ENCODE measurements at regions not wholly inside any gene's neighbourhood (a gene's known extent, or its start where the extent isn't known, plus 50 kb on each side); places are given as distances from the start of the nearest gene placed in this dataset.
"Not testable (repeated sequence)": the region's sequence is repeated elsewhere in the genome, so short reads cannot be mapped to it uniquely, and the experiment has no call there.

DNA sequence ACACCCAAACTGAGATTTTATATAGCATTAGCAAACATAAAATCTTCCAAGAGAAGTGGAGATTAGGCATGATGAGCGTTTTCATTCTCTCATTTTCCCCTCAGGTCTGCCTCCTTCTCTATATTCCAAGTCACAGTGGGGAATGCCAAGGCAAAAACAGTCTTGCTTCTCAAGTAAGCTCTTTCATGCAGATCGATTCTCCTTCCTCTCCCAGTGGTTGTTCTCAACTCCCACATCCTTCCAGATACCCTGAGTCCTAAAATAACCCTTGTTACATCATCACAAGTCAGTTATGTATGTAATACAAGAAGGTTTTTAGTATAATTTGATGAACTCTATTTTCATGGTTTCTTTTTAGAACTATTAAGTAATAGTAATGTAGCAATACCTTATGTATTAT, 150.6 kb downstream of the TXNL1 start:
- DNase-seq: no peak

DNA sequence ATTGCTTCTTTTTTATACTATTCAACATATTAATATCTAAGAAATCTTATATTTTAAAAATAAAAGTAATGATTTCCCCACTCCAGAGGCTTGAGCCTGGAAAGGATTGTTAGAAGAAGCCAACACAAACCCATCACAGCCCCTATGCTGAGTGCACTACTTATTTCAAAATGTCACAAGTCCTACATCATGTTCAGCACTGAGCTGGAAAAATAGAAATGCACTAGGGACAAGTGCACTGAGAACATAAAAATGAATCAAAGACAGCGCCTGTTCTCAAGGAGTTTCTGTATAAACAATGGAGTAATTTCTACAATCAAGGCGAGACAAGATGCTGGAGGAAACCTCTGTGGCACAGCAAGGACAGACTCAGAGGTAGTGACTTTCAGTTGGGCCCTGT, 155.0 kb downstream of the TXNL1 start:
- no peak for DNase-seq

- not testable (repeated sequence) for DNase-seq
These were observed 155.6 kb downstream of the TXNL1 start for GRCh38 chr18:56482813-56483212.

GRCh38 chr18:56481751-56482150, 156.6 kb downstream of the TXNL1 start:
- no peak for DNase-seq

GRCh38 chr18:56479841-56480240, 158.6 kb downstream of the TXNL1 start:
- DNase-seq: no peak

- DNase-seq: no peak
These were observed 163.1 kb downstream of the TXNL1 start for GRCh38 chr18:56475250-56475649.

DNA sequence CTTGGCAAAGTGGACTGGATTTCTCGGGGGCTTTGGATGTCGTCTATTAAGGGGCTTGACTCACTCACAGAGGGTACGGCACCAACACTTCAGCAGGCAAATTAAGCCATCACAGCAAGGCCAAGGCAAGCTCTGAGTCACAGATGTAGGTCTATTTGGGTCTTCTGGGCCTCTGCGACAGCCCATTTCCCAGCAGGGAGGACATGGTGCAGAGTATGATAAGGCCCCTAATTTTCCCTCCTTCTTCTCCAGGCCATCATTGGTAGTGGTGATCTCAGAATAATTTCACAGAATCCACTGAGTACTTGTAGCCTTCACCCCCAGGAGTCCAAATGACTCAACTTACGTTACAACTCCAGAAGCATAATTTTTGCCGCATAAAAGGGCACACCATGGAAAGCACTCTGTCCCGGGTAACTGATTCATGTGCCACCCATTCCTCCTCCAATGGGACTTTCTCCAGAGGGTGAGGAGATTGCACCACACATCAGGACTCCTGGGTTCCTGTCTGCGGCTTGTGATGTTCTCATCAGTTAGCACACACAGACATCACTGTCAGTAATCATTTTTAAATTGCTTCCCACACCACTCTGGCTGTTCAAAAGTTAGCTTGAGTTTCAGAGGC, 164.9 kb downstream of the TXNL1 start:
- DNase-seq: no peak

DNA sequence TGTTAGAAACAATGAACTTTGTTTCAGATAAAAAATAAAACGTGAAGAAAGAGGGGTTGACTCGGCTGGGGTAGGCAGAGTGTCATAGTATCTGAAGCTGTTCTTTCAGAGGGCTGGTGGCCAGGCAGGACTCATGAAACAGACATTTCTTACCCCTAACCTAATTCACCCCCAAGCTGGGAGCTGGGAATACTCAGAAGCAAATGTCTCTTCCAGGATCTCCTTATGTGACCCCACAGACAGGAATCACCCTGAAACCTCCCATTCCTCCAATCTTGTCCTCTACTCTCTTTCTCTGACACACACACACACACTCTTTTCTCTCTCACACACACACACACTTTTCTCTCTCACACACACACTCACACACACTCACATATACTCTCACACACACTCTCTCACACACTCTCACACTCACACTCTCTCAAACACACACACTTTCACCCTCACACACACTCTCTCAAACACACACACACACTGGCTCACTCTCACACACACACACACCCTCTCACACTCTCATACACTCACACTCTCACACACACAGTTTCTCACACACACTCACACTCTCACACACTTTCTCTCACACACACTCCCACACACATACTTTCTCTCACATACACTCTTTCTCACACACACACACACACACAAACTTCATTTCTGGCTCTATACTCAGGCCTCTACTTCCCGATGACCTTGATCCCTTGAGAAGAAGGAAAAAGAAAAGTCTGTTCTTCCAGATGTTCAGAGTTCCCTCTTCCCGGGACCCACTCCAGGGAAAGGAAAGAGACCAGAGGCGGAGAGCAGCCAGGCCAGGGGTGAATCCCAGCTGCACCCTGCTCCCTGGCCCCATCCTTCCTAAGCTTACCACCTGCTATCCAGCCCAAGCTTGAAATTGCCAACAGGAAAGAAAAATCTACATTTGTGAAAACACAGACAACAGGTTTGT, 167.7 kb downstream of the TXNL1 start:
- DNase-seq: no peak

- no peak for DNase-seq
These were observed 168.8 kb downstream of the TXNL1 start for GRCh38 chr18:56469582-56469981.

GRCh38 chr18:56468396-56468795, 170.0 kb downstream of the TXNL1 start:
- no peak for DNase-seq

- no peak for DNase-seq
These were observed 176.1 kb downstream of the TXNL1 start for GRCh38 chr18:56462276-56462675.

GRCh38 chr18:56461151-56461550, 177.2 kb downstream of the TXNL1 start:
- no peak for DNase-seq

DNA sequence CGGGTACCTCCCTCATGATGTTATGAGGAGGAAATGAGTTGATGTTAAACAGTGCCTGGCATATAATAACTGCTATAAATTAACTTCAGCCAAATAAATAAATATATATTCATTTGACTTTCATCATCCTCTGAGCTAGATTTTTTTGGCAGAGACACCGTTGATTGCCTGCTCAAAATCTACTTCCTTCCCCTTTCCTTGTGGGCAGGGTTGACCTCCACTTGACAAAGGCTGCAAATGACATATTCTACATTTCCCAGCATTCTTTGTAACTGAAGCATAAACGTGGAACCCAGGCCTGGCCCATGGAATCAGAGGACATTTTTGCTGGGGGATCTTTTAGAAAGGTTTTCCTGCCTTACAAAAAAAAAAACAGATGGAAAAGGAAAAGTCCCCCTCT, 177.8 kb downstream of the TXNL1 start:
- no peak for DNase-seq

GRCh38 chr18:56458770-56459712, 179.4 kb downstream of the TXNL1 start:
- DNase-seq: no peak

- no peak for DNase-seq
These were observed 182.5 kb downstream of the TXNL1 start for GRCh38 chr18:56455874-56456273.

DNA sequence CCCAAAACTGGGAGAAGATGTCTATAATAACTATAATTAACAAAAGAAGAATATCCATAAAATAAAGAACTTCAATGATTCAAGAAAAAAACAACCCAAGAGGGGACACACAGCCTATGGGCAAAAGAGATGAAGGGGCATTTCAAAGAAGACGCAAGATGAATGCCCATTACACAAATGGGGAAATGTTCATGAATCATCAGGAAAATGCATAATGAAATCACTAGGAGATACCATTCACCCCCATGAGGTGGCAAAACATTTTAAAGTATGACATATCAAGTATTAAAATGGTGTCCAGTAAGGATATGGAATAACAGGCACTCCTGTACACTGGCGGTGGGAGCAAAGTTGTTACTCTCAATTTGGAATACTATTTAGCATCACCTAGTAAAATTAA, 183.3 kb downstream of the TXNL1 start:
- DNase-seq: no peak

DNA sequence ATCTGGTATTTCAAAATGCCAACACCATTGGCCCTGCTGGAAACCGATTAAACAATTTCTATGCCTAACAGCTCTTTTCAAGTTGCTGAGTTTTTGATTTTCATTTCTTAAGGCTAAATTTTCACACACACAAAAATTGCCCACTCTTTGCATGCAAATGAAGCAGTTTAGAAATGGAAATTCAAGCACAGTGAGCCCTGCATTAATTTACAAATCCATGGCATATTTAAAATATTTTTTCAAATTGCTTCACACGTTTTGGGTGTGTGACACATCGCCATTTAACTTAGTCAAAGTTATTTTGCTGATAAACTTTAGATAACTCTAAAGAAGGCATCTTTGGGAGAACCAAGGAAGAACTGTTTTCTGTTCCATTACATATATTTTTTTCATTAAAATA, 184.8 kb downstream of the TXNL1 start:
- DNase-seq: no peak

DNA sequence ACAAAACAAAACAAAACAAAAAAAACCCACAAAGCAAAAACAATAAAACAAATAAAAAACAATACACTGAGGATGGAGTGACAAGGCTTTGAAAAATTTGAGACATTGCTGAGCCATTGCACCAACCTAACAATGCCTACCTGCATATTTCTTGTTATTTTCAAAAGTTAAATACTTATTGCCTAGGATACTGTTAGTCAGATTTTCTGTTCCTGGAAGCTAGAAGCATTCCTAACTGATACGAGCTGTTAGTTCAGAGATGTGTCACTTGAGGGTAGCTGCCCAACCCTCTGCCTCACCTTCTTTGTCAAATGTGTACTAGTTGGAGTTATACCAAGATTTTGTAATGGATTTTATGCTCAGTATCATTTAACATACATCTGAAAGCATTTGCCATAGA, 187.2 kb downstream of the TXNL1 start:
- no peak for DNase-seq

DNA sequence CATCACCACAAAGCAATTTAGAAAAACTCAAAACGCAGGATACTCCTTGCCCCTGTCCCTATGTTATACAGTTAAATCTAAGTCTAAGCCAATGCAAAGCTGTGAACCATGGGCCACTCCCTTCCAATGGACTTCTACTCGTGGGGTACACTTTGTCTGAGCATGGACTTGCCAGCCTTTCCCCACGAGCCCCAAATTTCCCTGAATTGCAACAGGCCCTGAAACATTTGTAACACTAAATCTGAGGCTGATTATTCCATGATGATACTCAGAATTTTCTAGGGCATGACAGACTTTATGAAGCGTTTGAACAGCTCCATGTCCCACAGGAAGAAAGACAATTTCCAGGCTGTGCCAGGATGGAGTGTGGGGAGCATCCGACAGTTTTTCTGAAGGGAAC, 189.6 kb downstream of the TXNL1 start:
- no peak for DNase-seq

- no peak for DNase-seq
These were observed 193.0 kb downstream of the TXNL1 start for GRCh38 chr18:56445422-56445821.

DNA sequence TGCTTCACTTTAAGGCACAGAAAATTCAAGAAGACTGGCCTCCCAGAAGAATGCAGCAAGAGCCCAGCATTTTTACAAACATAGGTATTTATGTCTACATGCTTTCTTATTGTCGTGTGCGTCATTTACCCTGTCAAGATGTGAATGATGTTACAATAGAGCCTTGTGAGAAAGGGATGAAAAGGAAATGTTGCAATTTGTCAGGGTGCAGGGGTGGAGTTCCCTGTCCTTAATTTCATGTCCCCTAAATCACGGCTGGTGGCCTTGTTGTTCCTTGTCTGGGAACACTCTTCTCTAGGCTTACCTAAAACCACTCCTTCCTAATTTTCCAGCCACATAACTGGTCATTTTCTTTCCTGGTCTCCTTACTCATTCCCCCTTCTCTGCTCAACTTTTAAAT, 194.2 kb downstream of the TXNL1 start:
- DNase-seq: no peak

GRCh38 chr18:56443166-56443907, 195.1 kb downstream of the TXNL1 start:
- DNase-seq: no peak

- DNase-seq: not testable (repeated sequence)
These were observed 199.9 kb downstream of the TXNL1 start for GRCh38 chr18:56438480-56438879.

Data from HCEC 1CT (cell line).